Progenitor cell of endocrine pancreas (in vitro differentiated cells): ENCODE measurements at regions not wholly inside any gene's neighbourhood (a gene's known extent, or its start where the extent isn't known, plus 50 kb on each side); places are given as distances from the start of the nearest gene placed in this dataset.

Experiments used
- DNase-seq: peaks from one replicate; pipeline ENCODE4 v3.0.0; 2021; ENCODE audit warnings: low spot score; ENCODE audit not compliant: unreplicated experiment
- H3K27ac Mint-ChIP-seq: 2 replicates; pipeline ENCODE4 v1.8.0; 2021; ENCODE audit warnings: mild to moderate bottlenecking, moderate library complexity, mixed read lengths
- H3K27me3 Mint-ChIP-seq: 2 replicates; pipeline ENCODE4 v1.8.0; 2021; ENCODE audit warnings: mixed read lengths
- H3K36me3 Mint-ChIP-seq: 2 replicates; pipeline ENCODE4 v1.8.0; 2022; ENCODE audit warnings: mixed read lengths; ENCODE audit not compliant: insufficient read depth
- H3K4me1 Mint-ChIP-seq: 2 replicates; pipeline ENCODE4 v1.8.0; 2021; ENCODE audit warnings: low read depth, mixed read lengths
- H3K4me3 Mint-ChIP-seq: 2 replicates; pipeline ENCODE4 v1.8.0; 2021; ENCODE audit warnings: low read depth, mild to moderate bottlenecking, moderate library complexity, mixed read lengths
- H3K9me3 Mint-ChIP-seq: 2 replicates; pipeline ENCODE4 v1.8.0; 2021; ENCODE audit warnings: low read depth, mixed read lengths
- CTCF ChIP-seq: fragments of 200-600 bp; sonication (generic); IDR thresholded peaks from one replicate; pipeline ENCODE4 v1.5.0; 2021; ENCODE audit warnings: antibody characterized with exemption, mild to moderate bottlenecking; ENCODE audit not compliant: unreplicated experiment

GRCh38 chr15:97182581-97182980, 777.9 kb upstream of the ARRDC4 start:
- peaks cover 4% of the 10 kb centered on the region for H3K4me1 Mint-ChIP-seq
- peaks cover 3% of the 10 kb centered on the region for H3K27me3 Mint-ChIP-seq
- H3K4me3 Mint-ChIP-seq, result no peak overlapping the region
- no peak for DNase-seq
- H3K9me3 Mint-ChIP-seq, result peaks cover 3% of the 10 kb centered on the region
- no peak for TF ChIP-seq CTCF
- H3K36me3 Mint-ChIP-seq, result no peaks in the 10 kb centered on the region
- H3K27ac Mint-ChIP-seq, result no peak overlapping the region

- Mint-ChIP-seq H3K4me1 (no peaks in the 10 kb centered on the region), H3K27me3 (peaks cover 3% of the 10 kb centered on the region), H3K9me3 (no peaks in the 10 kb centered on the region), H3K4me3 (no peak overlapping the region), H3K36me3 (no peaks in the 10 kb centered on the region), H3K27ac (no peak overlapping the region)
- TF ChIP-seq CTCF, result no peak
- DNase-seq, result no peak
These were observed 771.2 kb upstream of the ARRDC4 start for GRCh38 chr15:97189162-97189780.

GRCh38 chr15:97194750-97195149, 765.8 kb upstream of the ARRDC4 start:
- Mint-ChIP-seq H3K4me3 (no peak overlapping the region), H3K27ac (no peak overlapping the region), H3K9me3 (no peaks in the 10 kb centered on the region), H3K4me1 (no peaks in the 10 kb centered on the region), H3K36me3 (no peaks in the 10 kb centered on the region), H3K27me3 (no peaks in the 10 kb centered on the region)
- no peak for DNase-seq
- no peak for TF ChIP-seq CTCF

- H3K4me3 Mint-ChIP-seq, result no peak overlapping the region
- no peak overlapping the region for H3K27ac Mint-ChIP-seq
These were observed 764.2 kb upstream of the ARRDC4 start for GRCh38 chr15:97196048-97197014.

More at GRCh38 chr15:97196048-97197014, 764.2 kb upstream of the ARRDC4 start:
- Mint-ChIP-seq H3K27me3 (no peaks in the 10 kb centered on the region), H3K9me3 (no peaks in the 10 kb centered on the region), H3K4me1 (no peaks in the 10 kb centered on the region), H3K36me3 (no peaks in the 10 kb centered on the region)
- DNase-seq, result no peak
- no peak for TF ChIP-seq CTCF
